Astrocyte of the cerebellum (primary cell): ENCODE measurements at regions not wholly inside any gene's neighbourhood (a gene's known extent, or its start where the extent isn't known, plus 50 kb on each side); places are given as distances from the start of the nearest gene placed in this dataset.

Source experiments
- DNase-seq: peaks from one replicate; pipeline ENCODE4 v3.0.0-alpha.2; 2011; ENCODE audit warnings: low read depth
- H3K4me3 ChIP-seq: 2 replicates; pipeline ENCODE4 v1.5.1; 2011; ENCODE audit warnings: mild to moderate bottlenecking, low read depth, low read length, moderate library complexity
- in situ Hi-C: cut with HindIII; loops from 2 replicates; pipeline ENCODE4 v1.10.0; 2017; ENCODE audit warnings: low sequenced_read_pairs
- TF ChIP-seq, protein P1 (sequence below): IDR thresholded peaks from 2 replicates; pipeline ENCODE4 v1.5.1; 2012; ENCODE audit warnings: low read length, low read depth, moderate library complexity, mild to moderate bottlenecking; ENCODE audit errors: missing control alignments

DNA sequence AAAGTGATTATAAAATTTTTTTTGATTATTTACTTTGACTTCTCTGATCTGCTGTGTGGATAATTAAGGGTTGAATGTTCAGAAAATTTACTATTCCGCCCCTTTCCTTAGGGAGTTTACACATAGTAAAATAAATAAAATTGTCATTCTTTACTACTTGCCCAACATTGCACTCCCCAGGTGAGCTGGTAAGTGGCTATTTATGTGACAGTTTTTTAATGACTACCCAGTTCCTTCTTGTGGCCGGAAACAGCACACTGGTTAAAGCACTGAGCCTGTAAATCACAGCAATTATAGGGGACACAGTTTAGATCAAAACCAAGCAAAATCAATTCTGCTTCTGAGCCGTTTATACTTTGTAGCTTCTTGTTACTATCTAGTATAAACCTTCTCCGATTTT, 158.1 kb downstream of the FHIP1A start:
- in situ Hi-C loops = no loop called here
- no peak for DNase-seq
- no peak overlapping the region for H3K4me3 ChIP-seq
- TF ChIP-seq, protein P1, sequence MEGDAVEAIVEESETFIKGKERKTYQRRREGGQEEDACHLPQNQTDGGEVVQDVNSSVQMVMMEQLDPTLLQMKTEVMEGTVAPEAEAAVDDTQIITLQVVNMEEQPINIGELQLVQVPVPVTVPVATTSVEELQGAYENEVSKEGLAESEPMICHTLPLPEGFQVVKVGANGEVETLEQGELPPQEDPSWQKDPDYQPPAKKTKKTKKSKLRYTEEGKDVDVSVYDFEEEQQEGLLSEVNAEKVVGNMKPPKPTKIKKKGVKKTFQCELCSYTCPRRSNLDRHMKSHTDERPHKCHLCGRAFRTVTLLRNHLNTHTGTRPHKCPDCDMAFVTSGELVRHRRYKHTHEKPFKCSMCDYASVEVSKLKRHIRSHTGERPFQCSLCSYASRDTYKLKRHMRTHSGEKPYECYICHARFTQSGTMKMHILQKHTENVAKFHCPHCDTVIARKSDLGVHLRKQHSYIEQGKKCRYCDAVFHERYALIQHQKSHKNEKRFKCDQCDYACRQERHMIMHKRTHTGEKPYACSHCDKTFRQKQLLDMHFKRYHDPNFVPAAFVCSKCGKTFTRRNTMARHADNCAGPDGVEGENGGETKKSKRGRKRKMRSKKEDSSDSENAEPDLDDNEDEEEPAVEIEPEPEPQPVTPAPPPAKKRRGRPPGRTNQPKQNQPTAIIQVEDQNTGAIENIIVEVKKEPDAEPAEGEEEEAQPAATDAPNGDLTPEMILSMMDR = no peak

DNA sequence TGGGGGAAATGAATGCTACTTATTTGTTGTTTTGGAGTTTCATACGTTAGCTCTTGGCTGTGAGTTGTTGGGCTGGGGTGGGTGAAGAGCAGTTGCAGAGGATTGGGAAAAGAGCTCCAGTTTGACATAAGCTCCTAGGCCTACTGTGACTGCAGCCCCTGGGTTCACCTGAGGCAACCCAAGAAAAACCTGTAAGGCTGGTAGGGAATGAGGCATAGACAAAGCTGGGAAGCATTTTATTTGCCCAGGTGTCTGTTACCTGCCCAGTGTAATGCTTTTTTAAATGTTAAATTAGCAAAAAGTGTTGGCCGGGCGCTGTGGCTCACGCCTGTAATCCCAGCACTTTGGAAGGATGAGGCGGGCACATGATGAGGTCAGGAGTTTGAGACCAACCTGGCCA, 160.0 kb downstream of the FHIP1A start:
- DNase-seq = no peak
- H3K4me3 ChIP-seq = no peak overlapping the region
- TF ChIP-seq, protein P1 = no peak
- in situ Hi-C loops = no loop called here

DNA sequence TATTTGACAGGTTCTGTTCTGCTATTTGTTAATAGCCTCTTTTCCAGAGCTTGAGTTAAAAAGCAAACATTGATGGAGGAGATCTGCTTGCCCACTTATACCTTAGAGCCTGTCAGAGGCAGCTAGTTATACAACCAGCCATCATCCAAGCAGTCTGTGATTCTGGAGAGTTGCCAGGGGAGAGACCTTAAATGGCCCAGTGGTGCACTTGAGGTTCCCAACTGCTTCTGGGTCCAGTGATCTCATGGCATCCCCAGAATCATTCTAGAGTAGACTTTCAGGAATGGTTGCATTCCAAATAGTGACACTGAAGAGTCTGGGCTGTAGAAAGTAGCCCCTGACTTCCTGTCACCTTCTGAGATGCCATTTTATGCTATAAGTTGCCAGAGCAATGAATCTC, 160.7 kb downstream of the FHIP1A start:
- in situ Hi-C loops = no loop called here
- no peak for DNase-seq
- H3K4me3 ChIP-seq = no peak overlapping the region
- TF ChIP-seq, protein P1 = no peak

DNA sequence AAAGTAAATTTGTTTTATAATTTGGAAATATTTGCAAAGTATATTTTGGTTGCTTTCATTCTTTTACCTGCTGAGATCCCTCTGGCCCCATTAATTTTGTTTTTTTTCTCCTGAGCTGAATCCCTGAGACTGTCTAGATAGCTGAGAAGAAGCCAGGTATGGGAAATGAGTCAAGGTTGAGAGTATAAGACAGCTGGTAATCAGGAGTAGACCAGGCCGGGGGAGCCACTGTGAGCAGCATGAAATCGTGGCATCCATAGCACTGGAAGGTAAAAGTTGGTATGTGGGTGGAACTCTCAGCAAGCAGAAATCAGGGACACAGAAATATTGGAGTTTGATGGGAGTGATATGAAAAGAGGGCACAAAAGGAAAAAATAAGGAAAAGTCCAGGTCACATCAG, 164.5 kb downstream of the FHIP1A start:
- TF ChIP-seq, protein P1 = no peak
- no peak for DNase-seq
- H3K4me3 ChIP-seq = no peak overlapping the region
- in situ Hi-C loops = no loop called here

DNA sequence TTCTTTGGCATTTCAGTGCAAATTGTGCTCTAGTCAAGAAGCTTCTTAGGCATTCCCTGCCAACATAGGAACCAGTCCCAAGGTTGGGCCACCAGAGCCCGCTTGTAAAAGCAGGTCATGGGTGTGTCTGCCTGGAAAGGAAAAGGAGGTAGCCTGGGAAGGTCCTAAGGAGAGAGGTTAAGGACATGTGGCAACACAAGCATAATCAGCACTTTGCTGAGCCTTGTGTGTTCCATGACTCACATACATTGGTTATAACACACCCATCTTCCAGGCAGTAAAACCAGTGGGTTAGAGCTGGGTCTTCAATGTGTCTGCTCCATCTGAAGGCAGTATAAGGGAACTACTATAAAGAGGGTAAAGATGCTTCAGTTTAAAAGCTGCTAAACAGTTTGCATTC, 165.0 kb downstream of the FHIP1A start:
- in situ Hi-C loops = no loop called here
- TF ChIP-seq, protein P1 = no peak
- no peak overlapping the region for H3K4me3 ChIP-seq
- DNase-seq = no peak

DNA sequence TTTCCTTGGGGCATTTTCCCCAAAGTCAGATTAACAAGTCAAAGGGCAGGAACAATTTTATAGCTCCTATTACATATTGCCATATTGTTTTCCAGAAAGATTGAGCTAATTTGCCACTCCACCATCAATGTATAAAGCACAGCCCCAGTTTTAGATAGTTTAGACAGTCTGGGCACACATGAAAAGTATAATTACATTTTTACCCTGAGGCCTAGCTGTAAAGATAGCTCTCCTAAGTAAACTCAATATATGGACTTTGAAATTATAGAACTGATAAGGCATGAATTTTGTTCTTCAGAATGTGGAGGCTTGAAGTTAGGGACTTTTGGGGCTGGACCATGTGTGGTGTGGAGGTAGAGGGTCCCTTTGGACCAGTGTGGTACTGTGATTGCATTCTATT, 166.0 kb downstream of the FHIP1A start:
- in situ Hi-C loops = no loop called here
- DNase-seq = no peak
- no peak overlapping the region for H3K4me3 ChIP-seq
- TF ChIP-seq, protein P1 = no peak

DNA sequence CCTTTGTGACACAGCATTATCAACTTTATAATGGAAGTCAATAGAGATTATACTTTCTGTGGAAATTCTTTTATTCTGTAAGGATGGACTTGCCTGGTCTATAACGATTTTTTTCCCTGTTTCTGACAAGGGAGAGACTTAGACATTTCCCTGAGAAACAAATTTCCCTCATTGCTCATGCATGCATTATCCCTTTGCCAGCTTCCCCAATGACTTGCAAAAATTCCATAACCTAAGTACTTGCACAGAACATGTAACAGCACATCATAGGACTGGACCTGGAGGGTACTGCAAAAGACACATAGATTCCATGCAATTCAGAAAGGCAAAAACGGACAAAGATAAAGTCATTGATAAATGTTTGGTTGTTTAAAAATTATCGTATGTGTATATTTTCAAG, 166.7 kb downstream of the FHIP1A start:
- TF ChIP-seq, protein P1 = no peak
- no peak for DNase-seq
- in situ Hi-C loops = no loop called here

More for the DNA sequence above, 166.7 kb downstream of the FHIP1A start:
- H3K4me3 ChIP-seq = no peak overlapping the region
